Psoas muscle (tissue), 7 donors: ENCODE measurements at regions not wholly inside any gene's neighbourhood (a gene's known extent, or its start where the extent isn't known, plus 50 kb on each side); places are given as distances from the start of the nearest gene placed in this dataset.

Experiments
- ATAC-seq, 4 donors: fragments of 200-7000 bp; cut with Tn5 transposase; one replicate each; pipeline ENCODE4 v1.9.1; 2020; ENCODE audit warnings: moderate library complexity in 3 of 4, mild to moderate bottlenecking in 2 of 4
- DNase-seq, 2 donors: peaks; one replicate each; pipeline ENCODE4 v3.0.0-alpha.2; 2020
- H3K27ac ChIP-seq: fragments of 200-600 bp; one replicate; pipeline ENCODE4 v1.8.0; 2022
- H3K27me3 ChIP-seq, 3 donors: fragments of 200-600 bp in 1 of 3; one replicate each; pipeline versions ENCODE4 v1.6.1 to v1.8.0; 2013 to 2022; ENCODE audit warnings: low read length in 2 of 3, mild to moderate bottlenecking in 2 of 3, moderate library complexity in 1 of 3; ENCODE audit not compliant: insufficient read depth in 3 of 3
- H3K36me3 ChIP-seq, 2 donors: fragments of 200-600 bp in 1 of 2; one replicate each; pipeline versions ENCODE4 v1.6.1 to v1.8.0; 2013 to 2022; ENCODE audit warnings: low read depth in 1 of 2, mild to moderate bottlenecking in 1 of 2, moderate library complexity in 1 of 2; ENCODE audit not compliant: insufficient read depth in 1 of 2
- H3K4me1 ChIP-seq: fragments of 200-600 bp; one replicate; pipeline ENCODE4 v1.8.0; 2022
- H3K4me3 ChIP-seq: fragments of 200-600 bp; one replicate; pipeline ENCODE4 v1.8.0; 2022; ENCODE audit warnings: mild to moderate bottlenecking
- H3K9me3 ChIP-seq: fragments of 200-600 bp; one replicate; pipeline ENCODE4 v1.8.0; 2022
- CTCF ChIP-seq: fragments of 200-600 bp; IDR thresholded peaks from one replicate; pipeline ENCODE4 v1.8.0; 2022; ENCODE audit warnings: antibody characterized with exemption
- WGBS, 3 donors: extraction: QIAGEN DNeasy Blood & Tissue Kit; methylation state at CpG; one replicate each; pipeline versions ENCODE4 v1.1.6 to v1.1.7; 2013; 5-methylcytosine and 5-hydroxymethylcytosine counted together
- intact Hi-C, 2 donors: fragments of 100-400 bp; cut with DNase I; formaldehyde crosslinking; loops; one replicate each; pipeline versions ENCODE4 v1.11.0 to v1.14.2; 2022
- donor health status: healthy with polysubstance abuse.
- donor health status: DM: no; HTN: no; CAD: no; lungs with moderate emphysema.
- donor health status: Bipolar disorder and iron deficiency.
- donor health status: healthy.
- donor health status: DM: yes; HTN: yes; CAD: no.
- donor health status: DM: no; HTN: no; CAD: no.
- donor health status: DM: yes; HTN: yes; CAD: no.

DNA sequence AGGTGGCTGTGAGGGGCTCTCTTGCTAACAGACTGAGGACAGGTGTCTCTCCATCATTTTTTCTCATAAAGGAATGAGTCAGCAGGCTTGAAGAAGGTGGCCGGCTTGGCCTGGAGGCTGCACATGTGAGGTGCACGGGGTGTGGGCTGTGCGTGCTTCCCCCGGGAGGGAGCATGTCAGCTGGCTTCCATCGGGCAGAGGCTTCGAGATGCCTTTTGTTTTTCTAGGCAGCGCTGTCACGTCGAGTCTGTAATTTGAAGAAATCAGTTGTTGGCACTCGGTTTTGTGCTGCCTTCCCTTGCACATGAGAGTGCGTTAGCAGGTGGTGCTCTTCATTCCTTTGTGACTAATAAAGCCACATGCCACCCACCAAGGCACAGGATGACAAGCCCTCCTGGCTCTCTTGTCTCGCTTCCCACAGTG, 89.7 kb downstream of the NPIPB11 start:
- 54 to 58% (median 58%) methylated on average over 12 of the region's 12 CpGs for WGBS, 3 donors
- H3K27ac ChIP-seq = no peak overlapping the region
- intact Hi-C loops = loop anchor here (10.0 kb wide), 1 partner anchor 202 kb away; no protein-coding TSS in a partner anchor
- H3K4me3 ChIP-seq = no peak overlapping the region
- no peaks in the 10 kb centered on the region for H3K27me3 ChIP-seq
- DNase-seq = no peak
- no peaks in the 10 kb centered on the region for H3K9me3 ChIP-seq
- no peak for TF ChIP-seq CTCF
- no peak for ATAC-seq
- no peaks in the 10 kb centered on the region for H3K4me1 ChIP-seq
- H3K36me3 ChIP-seq = no peaks in the 10 kb centered on the region

- Histone ChIP-seq H3K27me3 (no peaks in the 10 kb centered on the region), H3K36me3 (no peaks in the 10 kb centered on the region), H3K4me1 (no peaks in the 10 kb centered on the region), H3K4me3 (no peak overlapping the region), H3K27ac (no peak overlapping the region), H3K9me3 (no peaks in the 10 kb centered on the region)
- TF ChIP-seq CTCF = peak; percentile 25
- DNase-seq = no peak
- intact Hi-C loops = loop anchor here (10.0 kb wide), 1 partner anchor 201 kb away; no protein-coding TSS in a partner anchor
- 72 to 79% (median 74%) methylated on average over 12 of the region's 12 CpGs for WGBS, 3 donors
- ATAC-seq = peak in 1 of 4 donors; percentile 44
Measured at GRCh38 chr16:29315916-29316517, 90.5 kb downstream of the NPIPB11 start.

- Histone ChIP-seq H3K36me3 (no peaks in the 10 kb centered on the region), H3K27ac (no peak overlapping the region), H3K27me3 (no peaks in the 10 kb centered on the region), H3K4me3 (no peak overlapping the region), H3K9me3 (no peaks in the 10 kb centered on the region), H3K4me1 (no peaks in the 10 kb centered on the region)
- intact Hi-C loops = loop anchor here (10.0 kb wide), 1 partner anchor 200 kb away; no protein-coding TSS in a partner anchor
- ATAC-seq = no peak
- 74 to 82% (median 76%) methylated on average over 5 of the region's 5 CpGs for WGBS, 3 donors
- no peak for DNase-seq
- no peak for TF ChIP-seq CTCF
Measured at GRCh38 chr16:29315046-29315445, 91.5 kb downstream of the NPIPB11 start.

DNA sequence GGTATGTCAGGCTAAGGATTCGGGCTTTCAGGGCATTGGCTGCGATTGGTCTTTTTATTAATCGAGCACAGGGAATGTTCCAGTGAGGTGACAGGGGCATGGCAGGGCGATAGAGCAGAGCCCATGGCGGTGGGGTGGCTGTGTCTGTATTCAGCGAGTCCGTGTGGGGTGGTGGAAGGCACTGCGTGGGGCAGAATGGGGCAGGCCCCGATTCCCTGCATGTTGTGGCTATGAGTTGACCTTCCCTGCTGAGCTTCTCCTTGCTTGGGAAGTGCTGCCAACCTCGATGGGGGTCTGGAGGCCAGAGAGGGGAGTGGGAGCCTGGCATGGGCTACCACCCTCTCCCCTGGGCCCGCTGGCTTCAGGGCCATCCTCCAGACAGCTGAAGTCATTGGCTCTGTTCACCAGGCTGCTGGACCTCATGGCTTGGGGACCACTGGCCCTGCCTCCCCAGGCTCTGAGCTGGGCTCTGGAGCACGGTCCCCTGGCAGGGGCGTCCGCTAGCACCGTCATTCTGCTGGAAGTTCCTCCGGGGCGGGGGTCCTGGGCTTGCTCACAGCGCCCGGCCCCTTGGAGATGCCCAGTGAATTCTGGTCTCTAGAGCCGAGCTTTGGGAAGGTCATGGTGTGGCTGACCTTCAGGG, 92.1 kb downstream of the NPIPB11 start:
- no peak for TF ChIP-seq CTCF
- no peaks in the 10 kb centered on the region for H3K9me3 ChIP-seq
- WGBS, 3 donors = 75 to 96% (median 76%) methylated on average over 17 to 20 of the region's 20 CpGs
- H3K4me3 ChIP-seq = no peak overlapping the region
- intact Hi-C loops = loop anchor here (10.0 kb wide), 1 partner anchor 200 kb away; no protein-coding TSS in a partner anchor
- H3K36me3 ChIP-seq = no peaks in the 10 kb centered on the region
- no peaks in the 10 kb centered on the region for H3K27me3 ChIP-seq
- no peaks in the 10 kb centered on the region for H3K4me1 ChIP-seq
- ATAC-seq = no peak
- no peak overlapping the region for H3K27ac ChIP-seq
- DNase-seq = no peak
